Upper lobe of right lung (tissue), 1 donor: ENCODE measurements at regions not wholly inside any gene's neighbourhood (a gene's known extent, or its start where the extent isn't known, plus 50 kb on each side); places are given as distances from the start of the nearest gene placed in this dataset.
"Not testable (repeated sequence)": the region's sequence is repeated elsewhere in the genome, so short reads cannot be mapped to it uniquely, and the experiment has no call there.

ENCODE experiments used
- ATAC-seq: fragments of 200-7000 bp; cut with Tn5 transposase; one replicate; pipeline ENCODE4 v1.9.1; 2020; ENCODE audit warnings: mild to moderate bottlenecking, moderate library complexity
- DNase-seq: peaks from one replicate; pipeline ENCODE4 v3.0.0-alpha.2; 2020
- H3K27ac ChIP-seq: fragments of 200-600 bp; one replicate; pipeline ENCODE4 v1.8.0; 2022
- H3K27me3 ChIP-seq: fragments of 200-600 bp; one replicate; pipeline ENCODE4 v1.8.0; 2022; ENCODE audit warnings: mild to moderate bottlenecking
- H3K36me3 ChIP-seq: fragments of 200-600 bp; one replicate; pipeline ENCODE4 v1.8.0; 2022
- H3K4me1 ChIP-seq: fragments of 200-600 bp; one replicate; pipeline ENCODE4 v1.8.0; 2022
- H3K4me3 ChIP-seq: fragments of 200-600 bp; one replicate; pipeline ENCODE4 v1.8.0; 2022; ENCODE audit warnings: mild to moderate bottlenecking
- H3K9me3 ChIP-seq: fragments of 200-600 bp; one replicate; pipeline ENCODE4 v1.8.0; 2022
- intact Hi-C: fragments of 100-400 bp; cut with DNase I; formaldehyde crosslinking; loops from one replicate; pipeline ENCODE4 v1.11.0; 2022
- TF ChIP-seq, protein P1 (sequence below): fragments of 200-600 bp; IDR thresholded peaks from one replicate; pipeline ENCODE4 v1.8.0; 2022; ENCODE audit warnings: antibody characterized with exemption
- donor health status: DM: no; HTN: yes; CAD: no; lungs with severe emphysema.

GRCh38 chr2:89818873-89819272 is 1127.4 kb downstream of the RPIA start:
- Histone ChIP-seq H3K27ac (no peak overlapping the region), H3K4me3 (no peak overlapping the region), H3K4me1 (no peaks in the 10 kb centered on the region), H3K27me3 (no peaks in the 10 kb centered on the region), H3K36me3 (no peaks in the 10 kb centered on the region), H3K9me3 (peaks cover 62% of the 10 kb centered on the region)
- TF ChIP-seq, protein P1, sequence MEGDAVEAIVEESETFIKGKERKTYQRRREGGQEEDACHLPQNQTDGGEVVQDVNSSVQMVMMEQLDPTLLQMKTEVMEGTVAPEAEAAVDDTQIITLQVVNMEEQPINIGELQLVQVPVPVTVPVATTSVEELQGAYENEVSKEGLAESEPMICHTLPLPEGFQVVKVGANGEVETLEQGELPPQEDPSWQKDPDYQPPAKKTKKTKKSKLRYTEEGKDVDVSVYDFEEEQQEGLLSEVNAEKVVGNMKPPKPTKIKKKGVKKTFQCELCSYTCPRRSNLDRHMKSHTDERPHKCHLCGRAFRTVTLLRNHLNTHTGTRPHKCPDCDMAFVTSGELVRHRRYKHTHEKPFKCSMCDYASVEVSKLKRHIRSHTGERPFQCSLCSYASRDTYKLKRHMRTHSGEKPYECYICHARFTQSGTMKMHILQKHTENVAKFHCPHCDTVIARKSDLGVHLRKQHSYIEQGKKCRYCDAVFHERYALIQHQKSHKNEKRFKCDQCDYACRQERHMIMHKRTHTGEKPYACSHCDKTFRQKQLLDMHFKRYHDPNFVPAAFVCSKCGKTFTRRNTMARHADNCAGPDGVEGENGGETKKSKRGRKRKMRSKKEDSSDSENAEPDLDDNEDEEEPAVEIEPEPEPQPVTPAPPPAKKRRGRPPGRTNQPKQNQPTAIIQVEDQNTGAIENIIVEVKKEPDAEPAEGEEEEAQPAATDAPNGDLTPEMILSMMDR = no peak
- no peak for ATAC-seq
- intact Hi-C loops = no loop called here
- no peak for DNase-seq

- TF ChIP-seq, protein P1 = no peak
- no peak overlapping the region for H3K4me3 ChIP-seq
- no peak for DNase-seq
- H3K27ac ChIP-seq = no peak overlapping the region
- ATAC-seq = no peak
- intact Hi-C loops = no loop called here
- no peaks in the 10 kb centered on the region for H3K27me3 ChIP-seq
- H3K9me3 ChIP-seq = peaks cover 57% of the 10 kb centered on the region
- H3K36me3 ChIP-seq = no peaks in the 10 kb centered on the region
- H3K4me1 ChIP-seq = no peaks in the 10 kb centered on the region
Observed at GRCh38 chr2:89819809-89820208, 1128.3 kb downstream of the RPIA start.

DNA sequence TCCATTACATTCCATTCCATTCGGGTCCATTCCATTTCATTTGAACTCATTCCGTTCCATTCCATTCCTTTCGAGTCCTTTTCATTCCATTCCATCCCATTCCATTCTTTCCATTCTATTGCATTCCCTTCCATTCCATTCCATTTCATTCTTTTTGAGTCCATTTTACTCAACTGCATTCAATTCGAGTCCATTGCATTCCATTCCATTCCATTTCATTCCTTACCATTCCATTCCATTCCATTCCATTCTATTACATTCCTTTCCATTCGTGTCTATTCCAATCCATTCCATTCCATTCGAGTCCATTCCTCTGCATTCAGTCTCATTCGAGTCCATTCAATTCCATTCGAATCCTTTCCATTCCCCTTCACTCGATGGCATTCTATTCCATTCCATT is 1128.8 kb downstream of the RPIA start:
- peaks cover 53% of the 10 kb centered on the region for H3K9me3 ChIP-seq
- TF ChIP-seq, protein P1 = no peak
- ATAC-seq = no peak
- DNase-seq = no peak
- no peaks in the 10 kb centered on the region for H3K27me3 ChIP-seq
- no peaks in the 10 kb centered on the region for H3K36me3 ChIP-seq
- H3K4me1 ChIP-seq = no peaks in the 10 kb centered on the region
- H3K27ac ChIP-seq = no peak overlapping the region
- H3K4me3 ChIP-seq = no peak overlapping the region
- intact Hi-C loops = no loop called here

DNA sequence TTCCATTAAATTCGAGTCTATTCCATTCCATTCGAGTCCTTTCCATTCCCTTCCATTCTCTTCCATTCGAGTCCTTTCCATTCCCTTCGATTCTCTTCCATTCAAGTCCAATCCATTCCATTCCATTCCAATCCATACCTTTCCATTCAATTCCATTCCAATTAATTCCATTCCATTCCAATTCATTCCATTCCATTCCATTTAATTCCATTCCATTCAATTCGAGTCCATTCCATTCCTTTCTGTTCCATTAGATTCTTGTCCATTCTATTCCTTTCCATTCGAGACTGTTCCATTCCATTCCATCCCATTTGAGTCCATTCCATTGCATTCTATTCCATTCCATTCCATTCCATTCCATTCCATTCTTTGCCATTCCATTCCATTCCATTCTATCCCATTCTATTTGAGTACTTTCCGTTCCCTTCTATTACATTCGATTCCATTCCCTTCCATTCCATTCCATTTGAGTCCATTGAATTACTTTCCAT is 1130.0 kb downstream of the RPIA start:
- intact Hi-C loops = no loop called here
- peaks cover 52% of the 10 kb centered on the region for H3K9me3 ChIP-seq

DNA sequence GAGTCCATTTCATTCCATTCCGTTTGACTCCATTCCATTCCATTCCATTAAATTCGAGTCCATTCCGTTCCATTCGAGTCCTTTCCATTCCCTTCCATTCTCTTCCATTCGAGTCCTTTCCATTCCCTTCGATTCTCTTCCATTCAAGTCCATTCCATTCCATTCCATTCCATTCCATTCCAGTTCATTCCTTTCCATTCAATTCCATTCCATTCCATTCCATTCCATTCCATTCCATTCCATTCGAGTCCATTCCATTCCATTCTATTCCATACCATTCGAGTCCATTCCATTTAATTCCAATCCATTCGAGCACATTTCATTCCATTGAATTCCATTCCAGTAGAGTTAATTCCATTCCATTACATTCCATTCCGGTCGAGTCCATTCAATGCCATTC is 1130.9 kb downstream of the RPIA start:
- H3K4me1 ChIP-seq, H3K27me3 ChIP-seq, ATAC-seq, H3K4me3 ChIP-seq, DNase-seq, H3K36me3 ChIP-seq, H3K27ac ChIP-seq, intact Hi-C loops: not testable (repeated sequence)
- peaks cover 52% of the 10 kb centered on the region for H3K9me3 ChIP-seq

More for the DNA sequence above, 1130.0 kb downstream of the RPIA start:
- no peak for ATAC-seq
- no peaks in the 10 kb centered on the region for H3K36me3 ChIP-seq
- H3K27me3 ChIP-seq = no peaks in the 10 kb centered on the region
- H3K4me3 ChIP-seq = no peak overlapping the region
- H3K27ac ChIP-seq = no peak overlapping the region
- no peaks in the 10 kb centered on the region for H3K4me1 ChIP-seq
- TF ChIP-seq, protein P1 = no peak
- DNase-seq = no peak

DNA sequence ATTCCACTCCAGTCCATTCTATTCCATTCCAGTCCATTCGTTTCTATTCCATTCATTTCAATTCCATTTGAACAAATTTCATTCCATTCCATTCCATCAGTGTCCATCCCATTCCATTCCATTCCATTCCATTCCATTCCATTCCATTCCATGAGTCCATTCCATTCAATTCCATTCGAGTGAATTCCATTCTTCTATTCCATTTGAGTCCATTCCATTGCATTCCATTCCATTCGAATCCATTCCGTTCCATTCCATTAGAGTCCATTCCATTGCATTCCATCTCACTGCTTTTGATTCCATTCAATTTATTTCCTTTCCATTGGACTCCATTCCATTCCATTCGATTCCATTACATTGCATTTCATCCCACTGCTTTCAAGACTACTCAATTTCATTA is 1132.1 kb downstream of the RPIA start:
- intact Hi-C loops = no loop called here

More for the DNA sequence above, 1132.1 kb downstream of the RPIA start:
- no peaks in the 10 kb centered on the region for H3K27me3 ChIP-seq
- TF ChIP-seq, protein P1 = no peak
- no peak overlapping the region for H3K27ac ChIP-seq
- H3K9me3 ChIP-seq = peaks cover 41% of the 10 kb centered on the region
- DNase-seq (no peak), ATAC-seq (no peak)
- no peak overlapping the region for H3K4me3 ChIP-seq
- H3K4me1 ChIP-seq = no peaks in the 10 kb centered on the region
- no peaks in the 10 kb centered on the region for H3K36me3 ChIP-seq
